Ovary (tissue), 7 donors: ENCODE measurements at regions not wholly inside any gene's neighbourhood (a gene's known extent, or its start where the extent isn't known, plus 50 kb on each side); places are given as distances from the start of the nearest gene placed in this dataset.

Source experiments
- DNase-seq, 5 donors: peaks; one replicate each; pipeline ENCODE4 v3.0.0-alpha.2; 2019 to 2020
- H3K27ac ChIP-seq, 2 donors: fragments of 200-600 bp; one replicate each; pipeline versions ENCODE4 v1.5.1 to v1.8.0; 2019 to 2022
- H3K27me3 ChIP-seq: fragments of 200-600 bp; one replicate; pipeline ENCODE4 v1.8.0; 2022
- H3K36me3 ChIP-seq: fragments of 200-600 bp; sonication (generic); one replicate; pipeline ENCODE4 v1.5.1; 2019
- H3K4me1 ChIP-seq: one replicate; pipeline ENCODE4 v1.8.1; 2013; ENCODE audit warnings: mild to moderate bottlenecking, moderate library complexity; ENCODE audit not compliant: insufficient read depth
- H3K4me3 ChIP-seq: fragments of 200-600 bp; sonication (generic); one replicate; pipeline ENCODE4 v1.5.1; 2017
- H3K9me3 ChIP-seq, 2 donors: fragments of 200-600 bp in 1 of 2; sonication (generic) in 1 of 2; one replicate each; pipeline versions ENCODE4 v1.5.1 to v1.8.1; 2013 to 2019; ENCODE audit warnings: mild to moderate bottlenecking in 1 of 2, moderate library complexity in 1 of 2
- CTCF ChIP-seq, 3 donors: fragments of 450-650 bp in 2 of 3; fragments of 200-600 bp in 1 of 3; IDR thresholded peaks; one replicate each; pipeline versions ENCODE4 v1.5.1 to v1.8.0; 2016 to 2022; ENCODE audit warnings: antibody characterized with exemption in 3 of 3, mild to moderate bottlenecking in 1 of 3
- EP300 ChIP-seq: sonication (generic); formaldehyde crosslinking; IDR thresholded peaks from one replicate; pipeline ENCODE4 v1.6.1; 2017; ENCODE audit warnings: antibody characterized with exemption
- POLR2A ChIP-seq: fragments of 450-650 bp; IDR thresholded peaks from one replicate; pipeline ENCODE4 v1.6.1; 2017; ENCODE audit warnings: antibody characterized with exemption, mild to moderate bottlenecking, moderate library complexity
- WGBS, 3 donors: extraction: QIAGEN DNeasy Blood & Tissue Kit in 1 of 3; methylation state at CpG; one replicate each; pipeline versions ENCODE4 v1.1.5 to v1.1.7; 2013 to 2017; 5-methylcytosine and 5-hydroxymethylcytosine counted together
- intact Hi-C, 4 donors: fragments of 100-400 bp; cut with DNase I; formaldehyde crosslinking; loops; one replicate each; pipeline versions ENCODE4 v1.11.0 to v1.15.1; 2022 to 2023
- donor health status: DM: no; HTN: no; CAD: no; lungs with moderate emphysema.
- donor health status: DM: no; HTN: no; CAD: no.
- donor health status: Bipolar disorder and iron deficiency.
- donor health status: DM: no; HTN: no; CAD: no.
- donor health status: DM: yes; HTN: yes; CAD: no.

- H3K4me1 ChIP-seq: no peaks in the 10 kb centered on the region
- WGBS, 3 donors: 74 to 86% (median 78%) methylated on average over 1 of the region's 1 CpG
- TF ChIP-seq EP300 (no peak), POLR2A (no peak)
Observed at GRCh38 chr4:163772238-163772637, 277.7 kb downstream of the TMA16 start.

GRCh38 chr4:163773940-163774339, 279.4 kb downstream of the TMA16 start:
- Histone ChIP-seq H3K4me3 (no peak overlapping the region), H3K9me3 (no peaks in the 10 kb centered on the region), H3K4me1 (no peaks in the 10 kb centered on the region), H3K27ac (no peak overlapping the region), H3K36me3 (no peaks in the 10 kb centered on the region), H3K27me3 (no peaks in the 10 kb centered on the region)
- intact Hi-C loops: no loop called here
- DNase-seq: no peak
- no peak for TF ChIP-seq CTCF (IDR thresholded peaks at IDR 0.05)
- no peak for TF ChIP-seq POLR2A

More at GRCh38 chr4:163772238-163772637, 277.7 kb downstream of the TMA16 start:
- intact Hi-C loops: no loop called here
- no peak overlapping the region for H3K4me3 ChIP-seq
- H3K27me3 ChIP-seq: no peaks in the 10 kb centered on the region
- H3K27ac ChIP-seq: no peak overlapping the region
- no peak for DNase-seq
- H3K9me3 ChIP-seq: no peaks in the 10 kb centered on the region
- no peaks in the 10 kb centered on the region for H3K36me3 ChIP-seq

- intact Hi-C loops: no loop called here
- WGBS, 3 donors: 9 to 35% (median 16%) methylated on average over 1 of the region's 1 CpG
- no peak for DNase-seq
- Histone ChIP-seq H3K9me3 (no peaks in the 10 kb centered on the region), H3K27me3 (no peaks in the 10 kb centered on the region), H3K27ac (no peak overlapping the region), H3K4me1 (no peaks in the 10 kb centered on the region), H3K36me3 (no peaks in the 10 kb centered on the region), H3K4me3 (no peak overlapping the region)
- no peak for TF ChIP-seq POLR2A
- no peak for TF ChIP-seq CTCF (IDR thresholded peaks at IDR 0.05)
- TF ChIP-seq EP300: no peak
Observed at GRCh38 chr4:163776957-163777356, 282.5 kb downstream of the TMA16 start.

GRCh38 chr4:163781726-163782125, 287.2 kb downstream of the TMA16 start:
- no peak for DNase-seq
- no peaks in the 10 kb centered on the region for H3K27me3 ChIP-seq
- H3K9me3 ChIP-seq: no peaks in the 10 kb centered on the region
- 64 to 81% (median 68%) methylated on average over 2 of the region's 2 CpGs for WGBS, 3 donors
- intact Hi-C loops: no loop called here
- TF ChIP-seq EP300 (no peak), POLR2A (no peak), CTCF (IDR thresholded peaks at IDR 0.05) (no peak)
- H3K27ac ChIP-seq: no peak overlapping the region
- H3K4me1 ChIP-seq: no peaks in the 10 kb centered on the region
- no peaks in the 10 kb centered on the region for H3K36me3 ChIP-seq
- no peak overlapping the region for H3K4me3 ChIP-seq

GRCh38 chr4:163790231-163790630, 295.7 kb downstream of the TMA16 start:
- intact Hi-C loops: no loop called here
- TF ChIP-seq EP300 (no peak), CTCF (IDR thresholded peaks at IDR 0.05) (no peak), POLR2A (no peak)
- no peaks in the 10 kb centered on the region for H3K4me1 ChIP-seq
- no peaks in the 10 kb centered on the region for H3K9me3 ChIP-seq
- DNase-seq: no peak
- H3K27me3 ChIP-seq: no peaks in the 10 kb centered on the region
- 67 to 85% (median 74%) methylated on average over 3 of the region's 3 CpGs for WGBS, 3 donors
- no peak overlapping the region for H3K27ac ChIP-seq
- H3K36me3 ChIP-seq: no peaks in the 10 kb centered on the region
- H3K4me3 ChIP-seq: no peak overlapping the region
